HG02884 (cell line): ENCODE measurements at regions not wholly inside any gene's neighbourhood (a gene's known extent, or its start where the extent isn't known, plus 50 kb on each side); places are given as distances from the start of the nearest gene placed in this dataset.

Experiments used
- ATAC-seq: cut with Tn5 transposase; IDR thresholded peaks from one replicate; pipeline ENCODE4 v1.9.1; 2021; ENCODE audit warnings: mild to moderate bottlenecking, moderate library complexity; ENCODE audit not compliant: unreplicated experiment

DNA sequence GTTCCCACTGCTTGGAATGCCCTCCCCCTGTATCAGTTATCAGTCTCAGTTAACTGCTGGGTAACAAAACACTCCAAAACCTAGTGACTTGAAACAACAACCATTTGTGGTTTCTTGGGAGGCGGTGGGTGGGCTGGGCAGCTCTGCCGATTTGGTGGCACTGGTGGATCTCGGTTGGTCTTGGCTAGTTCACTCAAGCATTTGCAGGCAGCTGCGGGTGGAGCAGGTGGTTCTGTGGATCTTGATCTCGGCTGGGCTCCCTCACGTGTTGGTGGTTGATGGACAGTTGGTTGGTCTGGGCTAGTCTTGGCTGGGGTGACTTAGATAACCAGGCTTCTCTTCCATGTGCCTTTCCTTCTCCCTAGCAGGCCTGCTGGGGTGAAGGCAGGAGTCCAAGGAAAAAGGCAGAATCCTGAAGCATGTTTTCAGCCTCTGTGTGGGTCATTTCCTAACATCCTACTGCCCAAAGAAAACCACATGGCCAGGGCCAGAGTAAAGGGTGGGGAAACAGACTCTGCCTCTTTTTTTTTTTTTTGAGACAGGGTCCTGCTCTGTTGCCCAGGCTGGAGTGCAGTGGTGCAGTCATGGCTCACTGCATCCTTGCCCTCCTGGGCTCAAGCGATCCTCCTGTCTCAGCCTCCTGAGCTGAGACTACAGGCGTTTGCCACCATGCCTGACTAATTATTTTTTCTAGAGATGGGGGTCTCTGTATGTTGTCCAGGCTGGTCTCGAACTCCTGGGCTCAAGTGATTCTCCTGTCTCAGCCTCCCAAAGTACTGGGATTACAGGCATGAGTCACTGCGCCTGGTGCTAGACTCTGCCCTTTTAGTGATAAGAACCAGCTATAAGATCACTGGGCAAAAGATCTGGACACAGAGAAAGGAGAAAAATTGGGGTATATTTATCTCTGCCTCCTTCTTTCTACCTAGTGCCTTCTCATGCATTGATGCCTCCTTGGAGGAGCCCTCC, 183.7 kb downstream of the RGS3 start:
- no peak for ATAC-seq

- ATAC-seq: no peak
These were observed 184.5 kb downstream of the RGS3 start for GRCh38 chr9:113648048-113648447.

- ATAC-seq: no peak
These were observed 185.1 kb downstream of the RGS3 start for GRCh38 chr9:113648586-113648985.

- ATAC-seq: no peak
These were observed 185.5 kb downstream of the RGS3 start for GRCh38 chr9:113649054-113649453.

GRCh38 chr9:113649855-113650206, 186.3 kb downstream of the RGS3 start:
- ATAC-seq: no peak

- ATAC-seq: no peak
These were observed 186.9 kb downstream of the RGS3 start for GRCh38 chr9:113650207-113651131.

- ATAC-seq: no peak
These were observed 188.4 kb downstream of the RGS3 start for GRCh38 chr9:113651896-113652295.

GRCh38 chr9:113652355-113653152, 189.0 kb downstream of the RGS3 start:
- ATAC-seq: no peak

DNA sequence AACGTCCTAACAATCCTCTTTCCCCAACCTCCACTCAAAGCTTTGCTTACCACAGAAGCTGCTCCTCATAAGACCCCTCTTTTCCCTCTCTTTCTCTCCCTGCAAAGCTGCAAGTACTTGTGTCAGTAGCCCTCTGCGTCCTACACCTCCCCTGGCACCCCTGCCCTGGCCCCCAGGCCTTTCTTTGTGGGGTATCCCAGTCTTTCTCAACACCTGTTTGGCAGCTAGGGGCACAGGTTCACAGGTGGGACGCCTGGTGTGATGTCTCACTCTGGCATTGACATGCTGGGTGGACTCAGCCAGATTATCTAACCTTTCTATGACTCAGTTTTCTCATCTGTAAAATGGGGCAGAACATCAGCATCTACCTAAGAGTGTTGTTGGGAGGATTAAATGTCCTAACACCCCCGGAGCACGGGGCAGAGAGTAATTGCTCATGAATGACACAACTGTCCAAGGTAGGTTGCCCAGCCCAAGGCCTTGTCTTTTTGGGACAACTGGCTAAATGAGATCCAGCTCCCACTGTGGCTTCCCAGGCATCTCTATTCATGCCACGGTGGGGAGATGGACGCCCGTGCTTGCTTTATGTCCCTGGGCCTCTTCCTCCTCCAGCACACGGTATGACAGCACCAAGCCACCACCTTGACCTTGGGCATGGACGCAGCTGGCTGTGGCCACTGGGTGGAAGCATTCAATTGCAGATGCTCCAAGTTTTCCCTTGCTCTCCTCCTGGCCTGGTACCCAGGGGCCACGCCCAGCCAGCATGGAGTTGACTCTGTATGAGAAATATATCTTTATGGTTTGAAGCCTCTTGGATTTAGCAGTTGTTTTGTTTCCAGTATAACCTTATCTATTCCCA, 190.4 kb downstream of the RGS3 start:
- no peak for ATAC-seq

DNA sequence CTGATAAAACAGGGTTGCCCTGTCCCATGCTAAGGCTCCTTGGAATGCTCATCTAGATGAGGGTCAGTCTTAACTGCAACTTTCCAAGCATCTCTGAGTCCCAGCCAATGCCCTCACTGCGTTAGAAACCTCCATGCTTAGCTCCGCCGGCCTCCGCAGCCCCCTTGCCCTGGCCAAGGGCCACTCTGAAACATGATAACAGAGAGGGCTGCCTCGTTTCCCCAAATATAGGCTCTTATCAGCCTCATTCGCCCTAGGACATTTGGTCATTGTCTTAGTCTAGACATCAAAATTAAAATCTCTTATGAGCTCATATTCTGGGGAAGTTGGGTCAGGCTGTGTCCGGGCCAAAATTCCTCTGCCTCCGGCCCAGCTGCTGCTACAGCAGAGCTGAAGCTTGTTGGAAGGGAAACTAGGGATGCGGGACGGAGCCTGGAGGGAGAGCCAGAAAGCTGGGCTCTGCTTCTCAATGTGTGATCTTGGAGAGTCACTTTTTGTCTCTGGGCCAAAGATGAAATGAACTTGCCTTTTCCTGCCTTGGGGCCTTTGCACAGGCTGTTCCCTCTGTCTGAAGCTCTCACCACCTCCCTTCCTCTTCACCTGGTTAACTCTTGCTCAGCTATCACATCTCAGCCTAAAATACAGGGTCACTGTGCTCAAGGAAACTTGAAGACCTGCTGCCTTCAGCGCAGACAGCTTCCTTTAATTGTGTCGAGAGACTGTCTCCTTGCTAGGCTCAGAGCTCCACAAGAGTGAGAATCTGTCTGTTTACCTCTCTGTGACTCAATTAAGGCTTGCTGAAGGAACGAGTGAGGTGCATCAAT, 191.3 kb downstream of the RGS3 start:
- no peak for ATAC-seq

GRCh38 chr9:113656771-113657670, 193.5 kb downstream of the RGS3 start:
- no peak for ATAC-seq

DNA sequence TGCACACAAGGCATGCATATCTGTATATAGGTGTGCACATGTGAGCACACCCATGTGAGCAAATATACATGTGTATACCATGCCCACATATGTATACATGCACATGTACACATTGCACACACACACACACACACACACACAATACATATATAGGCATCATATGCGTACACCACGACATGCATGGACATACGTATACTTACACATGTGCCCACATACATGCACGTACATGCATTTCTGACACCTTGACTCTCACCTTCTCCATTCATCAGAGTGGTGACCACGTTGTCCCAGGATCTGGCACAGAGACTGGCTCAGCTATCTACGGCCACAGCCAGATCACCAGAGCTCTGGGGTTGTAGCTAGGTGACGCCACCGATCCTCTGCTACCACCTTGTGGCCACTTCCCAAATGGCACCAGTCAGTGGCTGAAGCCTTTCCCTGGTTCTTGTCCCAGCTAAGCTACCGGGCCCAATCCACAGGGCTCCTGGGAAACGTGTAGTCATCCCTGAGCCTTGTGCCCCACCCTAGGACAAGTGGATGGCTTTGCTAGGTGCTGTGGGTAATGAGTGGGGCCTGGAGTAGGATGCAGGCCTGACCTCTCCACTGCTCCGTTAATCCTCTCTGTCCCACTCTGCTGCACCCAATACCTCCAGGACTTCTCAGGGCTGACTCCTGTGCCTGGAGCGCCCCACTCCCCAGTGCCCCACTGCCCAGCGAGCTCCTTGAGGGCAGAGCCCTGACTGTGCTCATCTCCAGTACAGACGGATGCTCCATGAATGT, 194.4 kb downstream of the RGS3 start:
- peak; percentile 89 for ATAC-seq

DNA sequence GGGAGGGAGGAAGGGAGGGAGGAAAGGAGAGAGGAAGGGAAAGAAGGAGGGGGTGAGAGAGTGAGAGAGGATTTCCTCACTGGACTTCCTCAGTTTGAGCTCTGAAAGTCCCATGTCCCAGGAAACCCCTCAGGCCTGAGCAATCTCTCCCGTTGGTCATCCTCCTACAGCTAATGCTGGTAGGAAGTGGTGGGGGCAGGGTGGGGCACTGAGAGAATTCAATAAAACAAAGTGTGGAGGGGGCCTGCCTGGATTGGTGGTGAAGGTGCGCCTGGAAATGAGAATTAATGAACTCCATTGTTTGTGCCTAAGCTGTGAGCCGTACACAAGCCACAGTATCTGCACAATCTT, 195.0 kb downstream of the RGS3 start:
- no peak for ATAC-seq

DNA sequence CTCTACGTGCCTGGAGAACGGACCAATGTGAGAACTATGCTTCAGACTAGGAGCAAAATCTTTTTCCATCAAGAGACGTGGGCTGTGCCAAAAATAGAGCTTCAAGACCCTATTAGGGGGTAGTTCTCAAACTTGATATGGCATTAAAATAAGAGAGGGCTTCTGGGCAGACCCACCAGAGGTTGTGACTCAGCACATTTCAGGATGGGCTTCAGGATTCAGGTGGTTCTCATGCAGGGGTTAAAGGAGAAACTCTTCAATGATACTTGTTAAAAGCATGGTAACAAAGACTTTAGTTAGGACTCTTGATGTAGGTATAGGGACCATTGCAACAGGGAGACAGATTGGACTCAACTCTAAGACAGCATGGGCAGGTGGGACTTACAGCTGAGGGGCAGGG, 195.5 kb downstream of the RGS3 start:
- no peak for ATAC-seq

- no peak for ATAC-seq
These were observed 196.2 kb downstream of the RGS3 start for GRCh38 chr9:113659740-113660139.

GRCh38 chr9:113660196-113660595, 196.7 kb downstream of the RGS3 start:
- ATAC-seq: no peak

GRCh38 chr9:113661074-113661473, 197.5 kb downstream of the RGS3 start:
- no peak for ATAC-seq
